ENCODE measurements at regions not wholly inside any gene's neighbourhood (a gene's known extent, or its start where the extent isn't known, plus 50 kb on each side); places are given as distances from the start of the nearest gene placed in this dataset.

GRCh38 chrX:20418379-20419150 is 151.9 kb upstream of the RPS6KA3 start:
- Histone ChIP-seq H3K4me1 (replicated peaks; ENCODE audit: insufficient read depth) (no peaks in the 10 kb centered on the region), H3F3A (ENCODE audit: insufficient read depth, low read depth) (no peaks in the 10 kb centered on the region), H4K20me1 (ENCODE audit: insufficient read depth) (no peaks in the 10 kb centered on the region), H3K4me2 (no peak overlapping the region), H3K9me3 (ENCODE audit: insufficient read depth, low read depth) (no peaks in the 10 kb centered on the region), H3K4me3 (no peak overlapping the region), H3K9me2 (ENCODE audit: insufficient read depth) (no peaks in the 10 kb centered on the region), H3K36me3 (ENCODE audit: low read depth) (no peaks in the 10 kb centered on the region), H3K27me3 (ENCODE audit: insufficient read depth, low read depth) (no peaks in the 10 kb centered on the region), H3K27ac (no peak overlapping the region), H3K79me2 (ENCODE audit: low read depth) (no peaks in the 10 kb centered on the region), H2AFZ (no peak overlapping the region)
- ChIA-PET CTCF (no interaction called here), POLR2A (ENCODE audit: unreplicated experiment) (no interaction called here)
- DNase-seq, result no peak
- TF ChIP-seq, protein P1, sequence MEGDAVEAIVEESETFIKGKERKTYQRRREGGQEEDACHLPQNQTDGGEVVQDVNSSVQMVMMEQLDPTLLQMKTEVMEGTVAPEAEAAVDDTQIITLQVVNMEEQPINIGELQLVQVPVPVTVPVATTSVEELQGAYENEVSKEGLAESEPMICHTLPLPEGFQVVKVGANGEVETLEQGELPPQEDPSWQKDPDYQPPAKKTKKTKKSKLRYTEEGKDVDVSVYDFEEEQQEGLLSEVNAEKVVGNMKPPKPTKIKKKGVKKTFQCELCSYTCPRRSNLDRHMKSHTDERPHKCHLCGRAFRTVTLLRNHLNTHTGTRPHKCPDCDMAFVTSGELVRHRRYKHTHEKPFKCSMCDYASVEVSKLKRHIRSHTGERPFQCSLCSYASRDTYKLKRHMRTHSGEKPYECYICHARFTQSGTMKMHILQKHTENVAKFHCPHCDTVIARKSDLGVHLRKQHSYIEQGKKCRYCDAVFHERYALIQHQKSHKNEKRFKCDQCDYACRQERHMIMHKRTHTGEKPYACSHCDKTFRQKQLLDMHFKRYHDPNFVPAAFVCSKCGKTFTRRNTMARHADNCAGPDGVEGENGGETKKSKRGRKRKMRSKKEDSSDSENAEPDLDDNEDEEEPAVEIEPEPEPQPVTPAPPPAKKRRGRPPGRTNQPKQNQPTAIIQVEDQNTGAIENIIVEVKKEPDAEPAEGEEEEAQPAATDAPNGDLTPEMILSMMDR (conservative IDR thresholded peaks at IDR 0.05), result no peak
- no peak for TF ChIP-seq EZH2 (IDR thresholded peaks at IDR 0.05; ENCODE audit: low read depth)
- intact Hi-C loops (cut with micrococcal nuclease; ENCODE audit: unreplicated experiment), result no loop called here
- no TSS peak for BruUV-seq (replicated peaks)

DNA sequence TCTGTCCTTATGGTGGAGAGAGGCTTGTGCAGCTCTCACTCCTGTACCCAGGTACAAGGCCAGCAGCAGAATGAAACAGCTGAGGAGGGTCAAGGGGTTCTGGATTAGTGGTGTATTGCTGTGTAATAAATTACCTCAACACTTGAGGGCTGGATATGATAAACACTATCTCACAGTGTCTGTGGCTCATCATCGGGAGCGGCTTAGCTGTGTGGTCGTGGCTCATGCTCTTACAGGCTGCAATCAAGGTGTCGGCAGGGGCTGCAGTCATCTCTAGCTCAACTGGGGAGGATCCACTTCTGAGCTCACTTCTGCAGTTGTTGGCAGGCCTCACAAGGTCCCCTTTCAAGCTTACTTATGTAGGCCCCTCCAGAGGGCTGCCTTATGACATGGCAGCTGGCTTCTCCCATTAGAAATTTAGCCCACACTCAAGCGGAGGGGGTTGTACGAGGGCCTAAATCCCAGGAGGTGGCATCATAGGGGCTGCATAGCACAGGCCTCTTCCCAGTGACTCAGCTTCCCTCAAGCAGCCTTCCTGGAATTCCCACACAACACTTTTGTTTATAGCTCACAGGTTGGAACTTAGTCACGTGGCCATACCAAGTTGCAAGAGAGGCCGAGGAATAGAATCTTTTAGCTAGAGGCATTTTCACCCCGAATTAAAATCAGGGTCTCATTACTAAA is 148.2 kb upstream of the RPS6KA3 start:
- no peak for DNase-seq
- intact Hi-C loops (cut with micrococcal nuclease; ENCODE audit: unreplicated experiment), result no loop called here
- no TSS peak for BruUV-seq (replicated peaks)

DNA sequence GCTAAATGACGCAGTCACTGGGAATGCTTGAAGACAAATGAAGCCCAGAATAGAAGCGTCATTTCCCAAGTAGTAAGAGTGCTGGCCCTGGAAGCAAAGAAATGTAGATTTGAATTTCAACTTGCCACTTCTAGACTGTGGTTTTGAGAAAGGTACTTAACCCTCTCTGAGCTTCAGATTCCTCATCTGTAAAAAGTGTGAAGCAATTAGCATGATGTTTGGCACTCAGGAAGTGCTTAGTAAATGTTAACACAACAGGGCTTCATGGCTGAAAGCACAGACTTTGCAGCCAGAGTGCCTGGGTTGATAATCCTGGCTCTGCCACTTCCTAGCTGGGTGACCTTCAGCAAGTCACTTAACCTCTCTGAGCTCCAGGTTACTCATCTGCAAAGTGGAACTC is 147.4 kb upstream of the RPS6KA3 start:
- Histone ChIP-seq H2AFZ (no peak overlapping the region), H3K27me3 (ENCODE audit: insufficient read depth, low read depth) (no peaks in the 10 kb centered on the region), H3K27ac (no peak overlapping the region), H3K4me2 (no peak overlapping the region), H3K79me2 (ENCODE audit: low read depth) (no peaks in the 10 kb centered on the region), H4K20me1 (ENCODE audit: insufficient read depth) (no peaks in the 10 kb centered on the region), H3K9me3 (ENCODE audit: insufficient read depth, low read depth) (no peaks in the 10 kb centered on the region), H3K36me3 (ENCODE audit: low read depth) (no peaks in the 10 kb centered on the region), H3K9me2 (ENCODE audit: insufficient read depth) (no peaks in the 10 kb centered on the region), H3K4me1 (replicated peaks; ENCODE audit: insufficient read depth) (no peaks in the 10 kb centered on the region), H3K4me3 (no peak overlapping the region), H3F3A (ENCODE audit: insufficient read depth, low read depth) (no peaks in the 10 kb centered on the region)
- intact Hi-C loops (cut with micrococcal nuclease; ENCODE audit: unreplicated experiment), result no loop called here
- no peak for DNase-seq
- ChIA-PET CTCF (no interaction called here), POLR2A (ENCODE audit: unreplicated experiment) (no interaction called here)
- no TSS peak for BruUV-seq (replicated peaks)
- TF ChIP-seq, protein P1 (conservative IDR thresholded peaks at IDR 0.05), result no peak
- TF ChIP-seq EZH2 (IDR thresholded peaks at IDR 0.05; ENCODE audit: low read depth), result no peak

More for the DNA sequence above, 148.2 kb upstream of the RPS6KA3 start:
- Histone ChIP-seq H3K4me3 (no peak overlapping the region), H3K4me2 (no peak overlapping the region), H4K20me1 (ENCODE audit: insufficient read depth) (no peaks in the 10 kb centered on the region), H3K79me2 (ENCODE audit: low read depth) (no peaks in the 10 kb centered on the region), H3K27me3 (ENCODE audit: insufficient read depth, low read depth) (no peaks in the 10 kb centered on the region), H3K27ac (no peak overlapping the region), H3K36me3 (ENCODE audit: low read depth) (no peaks in the 10 kb centered on the region), H2AFZ (no peak overlapping the region), H3K9me3 (ENCODE audit: insufficient read depth, low read depth) (no peaks in the 10 kb centered on the region), H3F3A (ENCODE audit: insufficient read depth, low read depth) (no peaks in the 10 kb centered on the region), H3K9me2 (ENCODE audit: insufficient read depth) (no peaks in the 10 kb centered on the region), H3K4me1 (replicated peaks; ENCODE audit: insufficient read depth) (no peaks in the 10 kb centered on the region)
- ChIA-PET CTCF (no interaction called here), POLR2A (ENCODE audit: unreplicated experiment) (interaction anchor here (0.6 kb wide), 1 partner anchor 70 kb away, joined by 5 read pairs; no protein-coding TSS in a partner anchor)
- TF ChIP-seq, protein P1 (conservative IDR thresholded peaks at IDR 0.05), result no peak
- no peak for TF ChIP-seq EZH2 (IDR thresholded peaks at IDR 0.05; ENCODE audit: low read depth)

Data from PC-9 (cell line).